Stimulated activated CD4-positive, alpha-beta T cell treated with anti-CD3 and anti-CD28 coated beads, TNF-alpha, amount 100 ng/mL, for 24 hours (primary cell): ENCODE measurements at regions not wholly inside any gene's neighbourhood (a gene's known extent, or its start where the extent isn't known, plus 50 kb on each side); places are given as distances from the start of the nearest gene placed in this dataset.

Source experiments
- DNase-seq, 3 experiments: peaks; one replicate each; pipeline ENCODE4 v3.0.0-alpha.2; 2020; ENCODE audit warnings: low read depth in 3 of 3

DNA sequence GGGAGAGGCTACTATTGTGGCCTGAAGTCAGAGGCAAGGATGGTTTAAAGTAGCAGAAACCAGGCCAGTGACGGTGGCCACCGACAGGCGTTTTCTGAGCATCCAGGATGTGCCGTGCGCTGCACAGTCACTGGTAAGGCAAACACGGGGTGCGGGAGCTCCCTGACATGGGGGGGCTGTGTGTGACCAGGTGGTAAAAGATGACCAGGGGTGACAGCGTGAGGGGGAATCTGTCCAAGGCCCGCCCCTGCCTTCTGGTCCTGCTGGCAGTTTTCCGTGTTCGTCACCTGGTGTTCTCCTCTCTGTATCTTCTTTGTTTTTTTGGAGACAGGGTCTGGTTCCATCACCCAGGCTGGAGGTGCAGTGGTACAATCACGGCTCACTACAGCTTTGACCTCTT is 167.4 kb downstream of the ICE1 start:
- DNase-seq = no peak

GRCh38 chr5:5588887-5589826 is 166.7 kb downstream of the ICE1 start:
- DNase-seq = no peak

DNA sequence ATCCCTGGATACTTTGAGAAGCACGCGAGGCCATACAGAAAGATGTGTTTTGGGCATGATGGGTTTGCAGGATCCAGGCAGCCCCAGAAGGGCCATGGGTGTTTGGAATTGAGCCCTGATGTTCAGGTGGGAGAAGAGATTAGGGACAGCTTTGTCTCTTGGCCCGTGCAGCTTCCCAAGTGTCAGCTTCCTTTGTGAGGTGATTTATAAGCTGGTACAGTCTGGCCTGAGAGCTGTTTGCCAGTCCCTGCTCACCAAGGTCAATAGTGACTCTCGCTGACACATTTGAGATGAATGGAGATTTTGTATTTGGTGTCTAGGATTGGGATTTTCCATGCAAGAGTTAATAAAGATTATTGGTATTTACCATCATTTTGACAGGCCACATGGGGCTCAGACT is 165.9 kb downstream of the ICE1 start:
- DNase-seq = no peak

DNA sequence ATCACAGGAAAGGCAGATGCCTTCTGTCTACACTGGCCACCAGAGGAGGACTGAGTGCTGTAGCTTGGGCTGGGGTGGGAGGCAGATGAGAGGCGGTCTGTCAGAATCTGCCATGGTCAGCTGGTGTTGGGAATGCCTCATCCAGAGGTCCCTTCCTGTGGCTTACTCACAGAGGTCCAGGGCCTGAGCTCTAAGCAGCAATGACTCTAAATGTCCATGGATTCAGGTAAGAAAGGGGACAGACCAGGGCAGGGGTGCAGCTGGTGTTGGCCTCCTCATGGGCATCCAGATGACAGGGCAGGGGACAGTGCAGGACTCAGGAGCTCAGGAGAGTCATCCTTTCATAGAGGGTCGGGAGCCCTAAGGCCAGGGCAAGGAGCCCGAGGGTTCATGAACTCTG is 165.0 kb downstream of the ICE1 start:
- no peak for DNase-seq

DNA sequence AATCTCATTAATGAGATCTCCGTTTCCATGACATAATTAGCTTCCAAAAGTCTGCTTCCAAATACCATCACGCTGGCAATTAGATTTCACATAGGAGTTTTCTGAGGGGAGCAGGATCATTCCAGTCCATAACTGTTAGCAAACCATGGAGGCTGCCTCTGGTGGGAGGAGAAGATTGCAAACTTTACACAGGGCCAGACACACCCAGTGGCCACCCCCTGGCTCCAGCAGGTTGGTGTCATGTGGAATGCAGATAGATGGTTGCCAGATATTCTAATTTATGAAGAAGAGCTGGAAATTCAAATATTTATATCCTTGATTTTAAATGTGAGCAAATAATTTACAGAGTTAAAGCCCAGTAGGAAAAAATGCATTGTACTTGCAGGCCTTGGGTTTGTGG is 164.2 kb downstream of the ICE1 start:
- no peak for DNase-seq

- no peak for DNase-seq
These were observed 163.4 kb downstream of the ICE1 start for GRCh38 chr5:5585751-5586341.

DNA sequence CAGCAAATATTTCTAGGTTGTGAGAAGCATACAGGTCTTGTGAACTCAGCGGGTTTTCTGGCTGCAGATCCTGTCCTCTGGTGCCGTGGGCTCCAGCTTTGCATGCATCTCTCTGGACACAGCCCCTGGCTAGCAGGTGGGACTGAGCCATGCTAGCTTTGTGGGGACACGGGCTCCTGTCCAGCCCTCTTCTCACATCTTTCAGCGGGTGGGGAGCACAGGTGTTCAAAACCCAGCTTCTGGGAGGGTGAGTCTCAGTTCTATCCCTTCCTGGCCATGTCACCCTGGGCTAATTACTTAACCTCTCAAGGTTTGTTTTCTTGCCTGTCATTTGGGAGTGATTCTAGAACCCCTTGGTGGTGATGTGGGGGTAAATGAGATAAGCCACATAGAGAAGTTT is 162.3 kb downstream of the ICE1 start:
- no peak for DNase-seq

GRCh38 chr5:5584236-5584745 is 161.8 kb downstream of the ICE1 start:
- no peak for DNase-seq

GRCh38 chr5:5583832-5584231 is 161.4 kb downstream of the ICE1 start:
- no peak for DNase-seq

- no peak for DNase-seq
These were observed 160.7 kb downstream of the ICE1 start for GRCh38 chr5:5583023-5583765.

DNA sequence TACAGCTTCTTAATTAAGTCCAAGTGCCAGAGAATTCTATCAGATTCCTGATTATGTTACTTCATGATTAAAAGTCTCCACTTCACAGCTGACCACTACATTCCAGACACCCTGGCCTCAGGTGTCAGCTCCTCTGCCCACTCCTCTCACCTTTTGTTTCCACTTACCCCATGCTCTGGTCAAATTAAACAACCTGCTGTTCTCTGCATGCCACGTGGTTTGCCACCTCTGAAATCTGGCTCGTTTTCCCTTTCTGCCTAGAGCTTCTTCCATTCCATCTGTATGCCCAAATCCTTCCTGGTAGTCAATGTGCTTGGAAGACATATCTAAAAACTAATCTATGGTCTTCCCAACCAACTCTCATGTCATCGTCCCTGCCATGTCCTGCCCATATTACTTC is 158.6 kb downstream of the ICE1 start:
- no peak for DNase-seq

DNA sequence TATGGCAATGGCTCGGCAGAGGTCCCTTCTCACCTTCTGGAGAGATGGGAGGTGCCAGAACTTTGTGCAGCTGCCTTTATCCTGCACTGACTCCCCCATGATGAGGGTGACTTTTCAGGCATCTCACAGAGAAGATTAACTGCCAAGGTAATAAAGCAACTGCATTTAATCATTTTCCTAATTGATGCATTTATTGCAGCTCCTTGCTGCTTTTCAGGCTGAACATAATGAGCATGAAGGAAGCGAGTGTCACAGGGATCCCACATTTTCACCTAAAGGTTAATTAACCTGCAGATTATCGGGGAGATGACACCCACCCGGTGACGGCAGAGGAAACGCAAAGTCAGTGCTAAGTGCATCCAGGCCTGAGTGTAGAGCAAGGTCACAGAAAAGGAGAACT is 154.3 kb downstream of the ICE1 start:
- no peak for DNase-seq

DNA sequence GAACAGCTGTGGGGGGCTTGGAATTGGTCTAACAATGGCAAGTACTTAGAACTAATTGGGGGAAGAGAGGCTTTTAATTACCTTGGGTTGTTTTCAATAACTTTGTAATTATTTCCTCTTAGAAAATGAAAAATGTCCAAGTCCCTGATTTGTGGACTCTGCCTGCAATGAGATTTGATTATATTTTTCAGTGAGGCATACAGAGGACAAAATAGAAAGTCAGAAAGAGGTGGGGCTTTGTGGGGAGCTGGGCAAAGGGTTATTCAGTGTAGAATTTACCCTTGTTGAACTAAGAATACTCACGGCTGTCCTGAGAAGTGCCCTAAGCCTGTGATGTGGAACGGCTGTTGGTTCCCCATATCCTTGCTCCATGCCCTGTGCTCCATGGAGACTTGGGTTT is 153.0 kb downstream of the ICE1 start:
- DNase-seq = no peak

DNA sequence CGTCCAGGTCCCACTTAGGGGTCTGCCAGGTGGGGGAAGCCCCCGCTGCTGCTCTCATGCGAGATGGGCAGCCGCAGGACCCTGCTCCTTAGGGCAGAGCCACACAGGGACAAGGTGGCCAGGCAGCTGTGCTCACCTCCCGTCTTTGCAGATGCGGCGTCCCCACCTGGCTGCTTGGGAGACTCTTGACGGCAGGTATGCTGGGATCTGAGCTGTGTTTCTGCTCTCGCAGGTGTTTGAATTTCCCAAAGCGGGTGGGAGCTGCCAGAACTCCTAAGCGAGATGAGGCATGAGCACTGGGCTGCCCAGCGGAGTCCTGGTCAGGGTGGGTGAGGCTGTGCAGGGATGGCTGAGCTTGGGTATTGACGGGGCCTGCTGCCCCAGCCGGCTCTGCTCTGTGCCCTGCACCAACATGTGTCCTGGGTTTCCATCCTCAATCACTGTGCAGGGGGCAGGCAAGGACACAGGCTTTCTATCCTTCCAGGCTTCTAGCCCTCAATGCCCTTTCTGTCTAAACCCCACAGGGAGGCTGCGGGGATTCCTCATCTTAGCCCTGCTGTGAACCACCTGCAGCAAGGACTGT is 151.4 kb downstream of the ICE1 start:
- no peak for DNase-seq

- no peak for DNase-seq
These were observed 150.7 kb downstream of the ICE1 start for GRCh38 chr5:5572976-5573797.

- DNase-seq = no peak
These were observed 149.8 kb downstream of the ICE1 start for GRCh38 chr5:5572010-5572865.

- DNase-seq = no peak
These were observed 148.2 kb downstream of the ICE1 start for GRCh38 chr5:5570646-5571045.

GRCh38 chr5:5564898-5565297 is 142.4 kb downstream of the ICE1 start:
- DNase-seq = no peak

- DNase-seq = no peak
These were observed 137.5 kb downstream of the ICE1 start for GRCh38 chr5:5560016-5560415.
